ENCODE measurements at regions not wholly inside any gene's neighbourhood (a gene's known extent, or its start where the extent isn't known, plus 50 kb on each side); places are given as distances from the start of the nearest gene placed in this dataset.

- TF ChIP-seq ZBTB4 (CRISPR knock-in tag; IDR thresholded peaks at IDR 0.05) = no peak
- no peak for TF ChIP-seq SMARCA5 (IDR thresholded peaks at IDR 0.05)
- TF ChIP-seq TCF7 (IDR thresholded peaks at IDR 0.05; ENCODE audit: borderline replicate concordance) = no peak
- TF ChIP-seq NR2C1 (IDR thresholded peaks at IDR 0.05) = no peak
- no peak for TF ChIP-seq STAT1 (conservative IDR thresholded peaks at IDR 0.05)
- TF ChIP-seq MAX (IDR thresholded peaks at IDR 0.05; ENCODE audit: low read depth, low read length) = no peak
- TF ChIP-seq SIX5 (IDR thresholded peaks at IDR 0.05; ENCODE audit: low read depth, low read length, severe bottlenecking) = no peak
- no peak for TF ChIP-seq MYB (IDR thresholded peaks at IDR 0.05; ENCODE audit: borderline replicate concordance, low read depth, low read length)
- TF ChIP-seq, protein P1, sequence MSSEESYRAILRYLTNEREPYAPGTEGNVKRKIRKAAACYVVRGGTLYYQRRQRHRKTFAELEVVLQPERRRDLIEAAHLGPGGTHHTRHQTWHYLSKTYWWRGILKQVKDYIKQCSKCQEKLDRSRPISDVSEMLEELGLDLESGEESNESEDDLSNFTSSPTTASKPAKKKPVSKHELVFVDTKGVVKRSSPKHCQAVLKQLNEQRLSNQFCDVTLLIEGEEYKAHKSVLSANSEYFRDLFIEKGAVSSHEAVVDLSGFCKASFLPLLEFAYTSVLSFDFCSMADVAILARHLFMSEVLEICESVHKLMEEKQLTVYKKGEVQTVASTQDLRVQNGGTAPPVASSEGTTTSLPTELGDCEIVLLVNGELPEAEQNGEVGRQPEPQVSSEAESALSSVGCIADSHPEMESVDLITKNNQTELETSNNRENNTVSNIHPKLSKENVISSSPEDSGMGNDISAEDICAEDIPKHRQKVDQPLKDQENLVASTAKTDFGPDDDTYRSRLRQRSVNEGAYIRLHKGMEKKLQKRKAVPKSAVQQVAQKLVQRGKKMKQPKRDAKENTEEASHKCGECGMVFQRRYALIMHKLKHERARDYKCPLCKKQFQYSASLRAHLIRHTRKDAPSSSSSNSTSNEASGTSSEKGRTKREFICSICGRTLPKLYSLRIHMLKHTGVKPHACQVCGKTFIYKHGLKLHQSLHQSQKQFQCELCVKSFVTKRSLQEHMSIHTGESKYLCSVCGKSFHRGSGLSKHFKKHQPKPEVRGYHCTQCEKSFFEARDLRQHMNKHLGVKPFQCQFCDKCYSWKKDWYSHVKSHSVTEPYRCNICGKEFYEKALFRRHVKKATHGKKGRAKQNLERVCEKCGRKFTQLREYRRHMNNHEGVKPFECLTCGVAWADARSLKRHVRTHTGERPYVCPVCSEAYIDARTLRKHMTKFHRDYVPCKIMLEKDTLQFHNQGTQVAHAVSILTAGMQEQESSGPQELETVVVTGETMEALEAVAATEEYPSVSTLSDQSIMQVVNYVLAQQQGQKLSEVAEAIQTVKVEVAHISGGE (CRISPR knock-in tag; IDR thresholded peaks at IDR 0.05) = no peak
- TF ChIP-seq JUND (IDR thresholded peaks at IDR 0.05; ENCODE audit: low read depth, low read length) = no peak
- no peak for TF ChIP-seq KAT2A (conservative IDR thresholded peaks at IDR 0.05; ENCODE audit: control insufficient read depth, low read depth, low read length)
- TF ChIP-seq BMI1 (IDR thresholded peaks at IDR 0.05; ENCODE audit: borderline replicate concordance) = no peak
- no peak for TF ChIP-seq RCOR1 (conservative IDR thresholded peaks at IDR 0.05; ENCODE audit: low read depth, low read length)
- TF ChIP-seq SPI1 (IDR thresholded peaks at IDR 0.05; ENCODE audit: borderline replicate concordance, insufficient read depth, low read depth, low read length) = no peak
- no peak for TF ChIP-seq ZNF217 (IDR thresholded peaks at IDR 0.05)
- TF ChIP-seq POLR2AphosphoS2 (IDR thresholded peaks at IDR 0.05; ENCODE audit: low read depth, low read length) = no peak
Observed at GRCh38 chr2:38466409-38466808, 89.3 kb upstream of the ATL2 start (continued).
